Fibroblast of lung (primary cell): ENCODE measurements at regions not wholly inside any gene's neighbourhood (a gene's known extent, or its start where the extent isn't known, plus 50 kb on each side); places are given as distances from the start of the nearest gene placed in this dataset.

Experiments
- DNase-seq, 2 donors: peaks; one replicate each; pipeline versions ENCODE4 v3.0.0 to v3.0.0-alpha.2; 2010; ENCODE audit warnings: low read depth in 2 of 2
- H2AFZ ChIP-seq: 2 replicates; pipeline ENCODE4 v1.5.1; 2012; ENCODE audit warnings: low read length, control low read depth, inconsistent platforms
- H3K27ac ChIP-seq: 2 replicates; pipeline ENCODE4 v1.5.1; 2011; ENCODE audit warnings: low read length, control low read depth; ENCODE audit not compliant: insufficient read depth
- H3K27me3 ChIP-seq: 2 replicates; pipeline ENCODE4 v1.5.1; 2011; ENCODE audit warnings: mild to moderate bottlenecking, low read length; ENCODE audit not compliant: control insufficient read depth, insufficient read depth
- H3K36me3 ChIP-seq: 2 replicates; pipeline ENCODE4 v1.5.1; 2011; ENCODE audit warnings: low read length; ENCODE audit not compliant: control insufficient read depth, insufficient read depth
- H3K4me1 ChIP-seq: 2 replicates; pipeline ENCODE4 v1.5.1; 2011; ENCODE audit warnings: low read length; ENCODE audit not compliant: control insufficient read depth, insufficient read depth; ENCODE audit errors: extremely low read depth
- H3K4me2 ChIP-seq: 2 replicates; pipeline ENCODE4 v1.5.1; 2011; ENCODE audit warnings: low read length, control low read depth; ENCODE audit not compliant: insufficient read depth; ENCODE audit errors: extremely low read depth
- H3K4me3 ChIP-seq, 4 experiments: fragments of 200-600 bp in 1 of 4; sonication (generic) in 1 of 4; replicated peaks in 1 of 4; 2 replicates each; pipeline ENCODE4 v1.5.1; 2011 to 2016; ENCODE audit warnings: low read length in 4 of 4, low read depth in 3 of 4, mild to moderate bottlenecking in 3 of 4, control low read depth in 2 of 4, inconsistent platforms in 1 of 4, mixed read lengths in 1 of 4; ENCODE audit not compliant: insufficient read depth in 1 of 4; ENCODE audit errors: control extremely low read depth in 1 of 4
- H3K79me2 ChIP-seq: 2 replicates; pipeline ENCODE4 v1.5.1; 2012; ENCODE audit warnings: mild to moderate bottlenecking, low read length, inconsistent platforms; ENCODE audit not compliant: control insufficient read depth, insufficient read depth
- H3K9ac ChIP-seq: 2 replicates; pipeline ENCODE4 v1.5.1; 2011; ENCODE audit warnings: mild to moderate bottlenecking, low read length, control low read depth; ENCODE audit not compliant: insufficient read depth
- H3K9me3 ChIP-seq: 2 replicates; pipeline ENCODE4 v1.5.1; 2012; ENCODE audit warnings: low read depth, low read length; ENCODE audit not compliant: control insufficient read depth, insufficient read depth
- H4K20me1 ChIP-seq: 2 replicates; pipeline ENCODE4 v1.5.1; 2011; ENCODE audit warnings: low read length; ENCODE audit not compliant: control insufficient read depth, insufficient read depth; ENCODE audit errors: extremely low read depth
- CTCF ChIP-seq, 2 donors: IDR thresholded peaks in 1 of 2; conservative IDR thresholded peaks in 1 of 2; 1 replicate in 1 of 2; 2 replicates in 1 of 2; pipeline ENCODE4 v1.5.1; 2011 to 2012; ENCODE audit warnings: low read length in 2 of 2, control low read depth in 1 of 2, inconsistent platforms in 1 of 2, low read depth in 1 of 2, mild to moderate bottlenecking in 1 of 2
- EZH2 ChIP-seq: IDR thresholded peaks from 2 replicates; pipeline ENCODE4 v1.5.1; 2012; ENCODE audit warnings: low read length, control low read depth, mild to moderate bottlenecking; ENCODE audit errors: missing control alignments

- H3K36me3 ChIP-seq: no peaks in the 10 kb centered on the region
- H3K79me2 ChIP-seq: no peaks in the 10 kb centered on the region
- no peaks in the 10 kb centered on the region for H3K27me3 ChIP-seq
- no peaks in the 10 kb centered on the region for H3K4me1 ChIP-seq
- H3K27ac ChIP-seq: no peak overlapping the region
- H3K9me3 ChIP-seq: no peaks in the 10 kb centered on the region
- peak in 1 of 2 donors; percentile 69 for DNase-seq
- H3K4me3 ChIP-seq: no peak overlapping the region
- no peak overlapping the region for H3K9ac ChIP-seq
- no peak overlapping the region for H2AFZ ChIP-seq
- H3K4me2 ChIP-seq: no peak overlapping the region
- H4K20me1 ChIP-seq: no peaks in the 10 kb centered on the region
- TF ChIP-seq EZH2 (no peak), CTCF (conservative IDR thresholded peaks at IDR 0.05 in 1 of 2, IDR thresholded peaks at IDR 0.05 in 1 of 2; ENCODE audit: low read depth in 1 of 2, low read length in 2 of 2) (no peak)
These were observed 81.3 kb upstream of the CD93 start for GRCh38 chr20:23167431-23167830.

GRCh38 chr20:23166563-23166962 is 80.4 kb upstream of the CD93 start:
- Histone ChIP-seq H3K9me3 (no peaks in the 10 kb centered on the region), H3K27me3 (no peaks in the 10 kb centered on the region), H3K4me3 (no peak overlapping the region), H2AFZ (no peak overlapping the region), H3K9ac (no peak overlapping the region), H3K36me3 (no peaks in the 10 kb centered on the region), H3K79me2 (no peaks in the 10 kb centered on the region), H4K20me1 (no peaks in the 10 kb centered on the region), H3K4me1 (no peaks in the 10 kb centered on the region), H3K27ac (no peak overlapping the region), H3K4me2 (no peak overlapping the region)
- no peak for TF ChIP-seq CTCF (conservative IDR thresholded peaks at IDR 0.05 in 1 of 2, IDR thresholded peaks at IDR 0.05 in 1 of 2; ENCODE audit: low read depth in 1 of 2, low read length in 2 of 2)
- TF ChIP-seq EZH2: no peak
- DNase-seq: no peak

- H3K27ac ChIP-seq: no peak overlapping the region
- no peaks in the 10 kb centered on the region for H4K20me1 ChIP-seq
- no peak for TF ChIP-seq EZH2
- no peak for TF ChIP-seq CTCF (conservative IDR thresholded peaks at IDR 0.05 in 1 of 2, IDR thresholded peaks at IDR 0.05 in 1 of 2; ENCODE audit: low read depth in 1 of 2, low read length in 2 of 2)
- no peaks in the 10 kb centered on the region for H3K79me2 ChIP-seq
- H3K36me3 ChIP-seq: no peaks in the 10 kb centered on the region
- H3K4me2 ChIP-seq: no peak overlapping the region
- H3K9ac ChIP-seq: no peak overlapping the region
- H3K4me3 ChIP-seq: no peak overlapping the region
- no peak for DNase-seq
- H3K9me3 ChIP-seq: no peaks in the 10 kb centered on the region
- no peaks in the 10 kb centered on the region for H3K4me1 ChIP-seq
- H2AFZ ChIP-seq: no peak overlapping the region
- H3K27me3 ChIP-seq: no peaks in the 10 kb centered on the region
These were observed 79.8 kb upstream of the CD93 start for GRCh38 chr20:23165964-23166363.
